ACC112 (cell line): ENCODE measurements at regions not wholly inside any gene's neighbourhood (a gene's known extent, or its start where the extent isn't known, plus 50 kb on each side); places are given as distances from the start of the nearest gene placed in this dataset.
"Not testable (repeated sequence)": the region's sequence is repeated elsewhere in the genome, so short reads cannot be mapped to it uniquely, and the experiment has no call there.

Experiments
- H2AFZ ChIP-seq: fragments of 200-600 bp; sonication (generic); one replicate; pipeline ENCODE4 v1.6.0; 2017; ENCODE audit warnings: antibody characterized with exemption, low read length; ENCODE audit not compliant: unreplicated experiment
- H3K27ac ChIP-seq: fragments of 200-600 bp; sonication (generic); 2 replicates; pipeline ENCODE4 v1.5.1; 2014; ENCODE audit warnings: low read depth, mild to moderate bottlenecking, antibody characterized with exemption, low read length, moderate library complexity
- H3K27me3 ChIP-seq: fragments of 200-600 bp; sonication (generic); 2 replicates; pipeline ENCODE4 v1.6.1; 2014; ENCODE audit warnings: mild to moderate bottlenecking, antibody characterized with exemption, low read length, moderate library complexity, mixed read lengths; ENCODE audit not compliant: insufficient read depth
- H3K36me3 ChIP-seq: fragments of 200-600 bp; sonication (generic); 2 replicates; pipeline ENCODE4 v1.6.1; 2016; ENCODE audit warnings: mild to moderate bottlenecking, antibody characterized with exemption, low read length, moderate library complexity, mixed read lengths; ENCODE audit not compliant: insufficient read depth
- H3K4me1 ChIP-seq: fragments of 200-600 bp; sonication (generic); one replicate; pipeline ENCODE4 v1.6.1; 2016; ENCODE audit warnings: low read length, mixed read lengths; ENCODE audit not compliant: insufficient read depth, unreplicated experiment, control insufficient read depth
- H3K4me3 ChIP-seq: fragments of 200-600 bp; sonication (generic); 2 replicates; pipeline ENCODE4 v1.5.1; 2014; ENCODE audit warnings: mild to moderate bottlenecking, low read depth, low read length
- H3K79me2 ChIP-seq: fragments of 200-600 bp; sonication (generic); one replicate; pipeline ENCODE4 v1.6.0; 2016; ENCODE audit warnings: low read length; ENCODE audit not compliant: control insufficient read depth, unreplicated experiment, insufficient read depth

GRCh38 chr15:70378126-70379031, 280.7 kb upstream of the TLE3 start:
- Histone ChIP-seq H3K27me3 (no peaks in the 10 kb centered on the region), H2AFZ (no peak overlapping the region), H3K79me2 (no peaks in the 10 kb centered on the region), H3K27ac (no peak overlapping the region), H3K36me3 (no peaks in the 10 kb centered on the region), H3K4me1 (peaks cover 38% of the 10 kb centered on the region), H3K4me3 (no peak overlapping the region)

- peak overlapping the region; percentile 72 for H3K27ac ChIP-seq
- H2AFZ ChIP-seq: peak overlapping the region; percentile 98
- H3K79me2 ChIP-seq: no peaks in the 10 kb centered on the region
- H3K4me1 ChIP-seq: peaks cover 38% of the 10 kb centered on the region
- peak overlapping the region; percentile 77 for H3K4me3 ChIP-seq
- H3K36me3 ChIP-seq: no peaks in the 10 kb centered on the region
- H3K27me3 ChIP-seq: no peaks in the 10 kb centered on the region
Observed at GRCh38 chr15:70376929-70377691, 279.4 kb upstream of the TLE3 start.

- no peaks in the 10 kb centered on the region for H3K79me2 ChIP-seq
- H3K4me1 ChIP-seq: peaks cover 38% of the 10 kb centered on the region
- H3K27me3 ChIP-seq: no peaks in the 10 kb centered on the region
- H3K27ac ChIP-seq: peak overlapping the region; percentile 72
- peak overlapping the region; percentile 98 for H2AFZ ChIP-seq
- peak overlapping the region; percentile 77 for H3K4me3 ChIP-seq
- H3K36me3 ChIP-seq: no peaks in the 10 kb centered on the region
Observed at GRCh38 chr15:70376031-70376928, 278.6 kb upstream of the TLE3 start.

GRCh38 chr15:70375586-70375985, 277.9 kb upstream of the TLE3 start:
- Histone ChIP-seq H2AFZ (no peak overlapping the region), H3K27ac (peak overlapping the region; percentile 47), H3K79me2 (no peaks in the 10 kb centered on the region), H3K4me3 (no peak overlapping the region), H3K4me1 (peaks cover 38% of the 10 kb centered on the region), H3K36me3 (no peaks in the 10 kb centered on the region), H3K27me3 (no peaks in the 10 kb centered on the region)

GRCh38 chr15:70375006-70375431, 277.3 kb upstream of the TLE3 start:
- Histone ChIP-seq H3K79me2 (no peaks in the 10 kb centered on the region), H3K27me3 (no peaks in the 10 kb centered on the region), H3K36me3 (no peaks in the 10 kb centered on the region), H2AFZ (peak overlapping the region; percentile 19), H3K4me1 (peaks cover 38% of the 10 kb centered on the region), H3K4me3 (no peak overlapping the region), H3K27ac (peak overlapping the region; percentile 11; the same call in 1 of the 2 replicates)

GRCh38 chr15:70374096-70374495, 276.4 kb upstream of the TLE3 start:
- no peak overlapping the region for H3K27ac ChIP-seq
- H3K27me3 ChIP-seq: no peaks in the 10 kb centered on the region
- H2AFZ ChIP-seq: no peak overlapping the region
- no peaks in the 10 kb centered on the region for H3K36me3 ChIP-seq
- H3K79me2 ChIP-seq: no peaks in the 10 kb centered on the region
- H3K4me3 ChIP-seq: no peak overlapping the region
- H3K4me1 ChIP-seq: peaks cover 38% of the 10 kb centered on the region

- H2AFZ ChIP-seq, H3K79me2 ChIP-seq, H3K4me3 ChIP-seq, H3K27ac ChIP-seq, H3K27me3 ChIP-seq, H3K36me3 ChIP-seq: not testable (repeated sequence)
- H3K4me1 ChIP-seq: peaks cover 38% of the 10 kb centered on the region
Observed at GRCh38 chr15:70373439-70373838, 275.7 kb upstream of the TLE3 start.

- not testable (repeated sequence) for H3K27ac ChIP-seq, H3K4me3 ChIP-seq, H3K27me3 ChIP-seq, H3K4me1 ChIP-seq, H2AFZ ChIP-seq, H3K36me3 ChIP-seq, H3K79me2 ChIP-seq
Observed at GRCh38 chr15:70367913-70368705, 270.4 kb upstream of the TLE3 start.

- not testable (repeated sequence) for H3K4me3 ChIP-seq, H2AFZ ChIP-seq, H3K79me2 ChIP-seq, H3K4me1 ChIP-seq, H3K27me3 ChIP-seq, H3K36me3 ChIP-seq, H3K27ac ChIP-seq
Observed at GRCh38 chr15:70364023-70364422, 266.3 kb upstream of the TLE3 start.

GRCh38 chr15:70362886-70363285, 265.2 kb upstream of the TLE3 start:
- Histone ChIP-seq H3K27ac (no peak overlapping the region), H3K27me3 (no peaks in the 10 kb centered on the region), H3K4me1 (no peaks in the 10 kb centered on the region), H3K4me3 (no peak overlapping the region), H3K36me3 (no peaks in the 10 kb centered on the region), H2AFZ (no peak overlapping the region), H3K79me2 (no peaks in the 10 kb centered on the region)
